ENCODE measurements at regions not wholly inside any gene's neighbourhood (a gene's known extent, or its start where the extent isn't known, plus 50 kb on each side); places are given as distances from the start of the nearest gene placed in this dataset.

- Histone ChIP-seq H3K4me1 (no peaks in the 10 kb centered on the region), H3K27me3 (peaks cover 15% of the 10 kb centered on the region), H3K4me3 (no peak overlapping the region), H3K27ac (no peak overlapping the region), H3K9me3 (no peaks in the 10 kb centered on the region), H3K36me3 (no peaks in the 10 kb centered on the region)
- no peak for TF ChIP-seq CTCF (IDR thresholded peaks at IDR 0.05)
- ATAC-seq: no peak
- intact Hi-C loops (cut with DNase I): no loop called here
- no peak for DNase-seq
Observed at GRCh38 chr10:129191797-129192196, 275.2 kb upstream of the MGMT start.

- intact Hi-C loops (cut with DNase I): no loop called here
- ATAC-seq (peak; percentile 57), DNase-seq (no peak)
- peaks cover 15% of the 10 kb centered on the region for H3K27me3 ChIP-seq
- H3K36me3 ChIP-seq: no peaks in the 10 kb centered on the region
- TF ChIP-seq CTCF (IDR thresholded peaks at IDR 0.05): no peak
- H3K27ac ChIP-seq: no peak overlapping the region
- no peaks in the 10 kb centered on the region for H3K4me1 ChIP-seq
- H3K4me3 ChIP-seq: no peak overlapping the region
- no peaks in the 10 kb centered on the region for H3K9me3 ChIP-seq
Observed at GRCh38 chr10:129192344-129193128, 274.5 kb upstream of the MGMT start.

GRCh38 chr10:129193148-129193547 lies 273.9 kb upstream of the MGMT start:
- intact Hi-C loops (cut with DNase I): no loop called here
- peaks cover 15% of the 10 kb centered on the region for H3K27me3 ChIP-seq
- no peak for TF ChIP-seq CTCF (IDR thresholded peaks at IDR 0.05)
- no peaks in the 10 kb centered on the region for H3K4me1 ChIP-seq
- H3K4me3 ChIP-seq: no peak overlapping the region
- no peaks in the 10 kb centered on the region for H3K9me3 ChIP-seq
- no peaks in the 10 kb centered on the region for H3K36me3 ChIP-seq
- H3K27ac ChIP-seq: no peak overlapping the region
- ATAC-seq: no peak
- no peak for DNase-seq

- peaks cover 15% of the 10 kb centered on the region for H3K27me3 ChIP-seq
- no peaks in the 10 kb centered on the region for H3K4me1 ChIP-seq
- no peaks in the 10 kb centered on the region for H3K9me3 ChIP-seq
- intact Hi-C loops (cut with DNase I): no loop called here
- ATAC-seq (no peak), DNase-seq (no peak)
- no peak overlapping the region for H3K4me3 ChIP-seq
- no peaks in the 10 kb centered on the region for H3K36me3 ChIP-seq
- no peak for TF ChIP-seq CTCF (IDR thresholded peaks at IDR 0.05)
- H3K27ac ChIP-seq: no peak overlapping the region
Observed at GRCh38 chr10:129194181-129194870, 272.7 kb upstream of the MGMT start.

- Histone ChIP-seq H3K4me3 (no peak overlapping the region), H3K9me3 (no peaks in the 10 kb centered on the region), H3K27me3 (no peaks in the 10 kb centered on the region), H3K4me1 (no peaks in the 10 kb centered on the region), H3K36me3 (no peaks in the 10 kb centered on the region), H3K27ac (no peak overlapping the region)
- ATAC-seq (no peak), DNase-seq (no peak)
- intact Hi-C loops (cut with DNase I): no loop called here
- TF ChIP-seq CTCF (IDR thresholded peaks at IDR 0.05): no peak
Observed at GRCh38 chr10:129199826-129200225, 267.2 kb upstream of the MGMT start.
